HG02870 (cell line): ENCODE measurements at regions not wholly inside any gene's neighbourhood (a gene's known extent, or its start where the extent isn't known, plus 50 kb on each side); places are given as distances from the start of the nearest gene placed in this dataset.

Experiments used
- ATAC-seq: cut with Tn5 transposase; IDR thresholded peaks from one replicate; pipeline ENCODE4 v1.9.1; 2021; ENCODE audit warnings: mild to moderate bottlenecking, moderate library complexity; ENCODE audit not compliant: unreplicated experiment

- ATAC-seq = no peak
These were observed 809.6 kb downstream of the PDHA2 start for GRCh38 chr4:96649536-96649935.

GRCh38 chr4:96652158-96652557 is 812.3 kb downstream of the PDHA2 start:
- no peak for ATAC-seq

GRCh38 chr4:96652821-96653220 is 812.9 kb downstream of the PDHA2 start:
- no peak for ATAC-seq

GRCh38 chr4:96654045-96654444 is 814.2 kb downstream of the PDHA2 start:
- ATAC-seq = no peak

- ATAC-seq = no peak
These were observed 830.5 kb downstream of the PDHA2 start for GRCh38 chr4:96670381-96670780.

- no peak for ATAC-seq
These were observed 835.5 kb downstream of the PDHA2 start for GRCh38 chr4:96675416-96675815.

GRCh38 chr4:96675896-96676295 is 836.0 kb downstream of the PDHA2 start:
- no peak for ATAC-seq

- ATAC-seq = no peak
These were observed 837.0 kb downstream of the PDHA2 start for GRCh38 chr4:96676754-96677435.

- no peak for ATAC-seq
These were observed 837.6 kb downstream of the PDHA2 start for GRCh38 chr4:96677499-96677898.

- ATAC-seq = no peak
These were observed 841.3 kb downstream of the PDHA2 start for GRCh38 chr4:96681218-96681617.

- no peak for ATAC-seq
These were observed 845.8 kb downstream of the PDHA2 start for GRCh38 chr4:96685691-96686090.

GRCh38 chr4:96691521-96691920 is 851.6 kb downstream of the PDHA2 start:
- ATAC-seq = no peak

- ATAC-seq = no peak
These were observed 858.9 kb downstream of the PDHA2 start for GRCh38 chr4:96698831-96699230.

GRCh38 chr4:96703265-96703664 is 863.4 kb downstream of the PDHA2 start:
- no peak for ATAC-seq

GRCh38 chr4:96708766-96709165 is 868.9 kb downstream of the PDHA2 start:
- ATAC-seq = no peak

GRCh38 chr4:96713271-96713850 is 873.5 kb downstream of the PDHA2 start:
- no peak for ATAC-seq

- ATAC-seq = no peak
These were observed 889.7 kb downstream of the PDHA2 start for GRCh38 chr4:96729641-96730040.

- ATAC-seq = no peak
These were observed 890.5 kb downstream of the PDHA2 start for GRCh38 chr4:96730432-96730831.

GRCh38 chr4:96736352-96736889 is 896.5 kb downstream of the PDHA2 start:
- no peak for ATAC-seq

GRCh38 chr4:96739101-96739500 is 899.2 kb downstream of the PDHA2 start:
- no peak for ATAC-seq

- ATAC-seq = no peak
These were observed 902.6 kb downstream of the PDHA2 start for GRCh38 chr4:96742332-96743014.

- no peak for ATAC-seq
These were observed 904.8 kb downstream of the PDHA2 start for GRCh38 chr4:96744676-96745075.
